NCI-H2171 treated with DMSO at 0.1 percent for 48 hours (cell line): ENCODE measurements at regions not wholly inside any gene's neighbourhood (a gene's known extent, or its start where the extent isn't known, plus 50 kb on each side); places are given as distances from the start of the nearest gene placed in this dataset.
"Not testable (repeated sequence)": the region's sequence is repeated elsewhere in the genome, so short reads cannot be mapped to it uniquely, and the experiment has no call there.

ENCODE experiments used
- DNase-seq: peaks from one replicate; lab custom pipeline; 2025; lab: John Stamatoyannopoulos, UW

- DNase-seq = not testable (repeated sequence)
These were observed 363.9 kb upstream of the NPAP1 start for GRCh38 chr15:24311692-24312091.

- DNase-seq = not testable (repeated sequence)
These were observed 359.2 kb upstream of the NPAP1 start for GRCh38 chr15:24316326-24316725.

DNA sequence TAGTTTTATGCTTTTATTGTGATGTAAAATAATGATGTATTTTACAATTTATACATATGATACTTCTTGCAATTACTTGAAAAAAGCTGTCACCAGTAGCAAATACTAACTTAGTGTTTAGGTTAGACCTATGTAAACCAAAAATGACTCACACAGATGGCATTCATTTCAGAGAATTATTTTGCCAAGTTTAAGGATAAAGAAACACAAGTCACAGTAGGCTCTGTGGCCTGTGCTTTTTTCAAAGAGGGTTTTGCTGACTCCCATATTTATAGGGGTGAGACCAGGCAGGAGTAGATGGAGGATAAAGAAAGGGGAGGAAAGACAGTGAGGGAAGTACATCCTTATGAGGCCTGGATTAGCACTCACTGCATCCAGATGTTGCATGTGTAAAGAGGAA lies 356.6 kb upstream of the NPAP1 start:
- no peak for DNase-seq

- DNase-seq = not testable (repeated sequence)
These were observed 351.5 kb upstream of the NPAP1 start for GRCh38 chr15:24324096-24324495.

DNA sequence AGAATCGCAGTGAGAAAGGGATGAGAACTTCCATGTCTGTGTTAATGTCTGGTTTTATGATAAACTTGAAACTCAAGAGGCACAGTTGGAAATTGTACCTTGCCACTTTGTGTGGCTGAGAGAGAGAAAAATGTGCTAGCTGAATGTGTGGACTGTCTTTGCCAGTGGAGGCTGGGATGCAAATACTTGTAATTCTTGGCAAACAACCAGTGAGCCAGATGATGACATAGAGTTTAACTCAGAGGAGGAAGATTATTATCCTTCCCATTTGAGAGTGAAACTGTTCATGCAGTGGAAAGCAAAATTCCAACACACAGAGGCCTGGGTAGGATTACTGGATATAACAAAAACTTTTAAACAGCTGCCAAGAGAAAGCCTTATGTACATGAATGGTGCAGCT lies 349.1 kb upstream of the NPAP1 start:
- not testable (repeated sequence) for DNase-seq

DNA sequence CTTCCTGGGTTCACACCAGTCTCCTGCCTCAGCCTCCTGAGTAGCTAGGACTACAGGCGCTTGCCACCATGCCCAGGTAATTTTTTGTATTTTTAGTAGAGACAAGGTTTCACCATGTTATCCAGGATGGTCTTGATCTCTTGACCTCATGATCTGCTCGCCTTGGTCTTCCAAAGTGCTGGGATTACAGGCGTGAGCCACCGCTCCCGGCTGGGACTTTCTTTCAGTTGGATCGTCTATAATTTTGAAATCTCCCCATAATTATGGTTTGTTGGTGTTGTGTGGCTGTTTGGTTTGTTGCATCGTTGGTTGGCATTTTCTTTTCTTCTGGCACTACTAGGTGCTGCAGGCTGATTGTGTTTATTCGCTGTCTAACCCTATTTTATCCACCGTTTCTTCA lies 343.6 kb upstream of the NPAP1 start:
- not testable (repeated sequence) for DNase-seq

DNA sequence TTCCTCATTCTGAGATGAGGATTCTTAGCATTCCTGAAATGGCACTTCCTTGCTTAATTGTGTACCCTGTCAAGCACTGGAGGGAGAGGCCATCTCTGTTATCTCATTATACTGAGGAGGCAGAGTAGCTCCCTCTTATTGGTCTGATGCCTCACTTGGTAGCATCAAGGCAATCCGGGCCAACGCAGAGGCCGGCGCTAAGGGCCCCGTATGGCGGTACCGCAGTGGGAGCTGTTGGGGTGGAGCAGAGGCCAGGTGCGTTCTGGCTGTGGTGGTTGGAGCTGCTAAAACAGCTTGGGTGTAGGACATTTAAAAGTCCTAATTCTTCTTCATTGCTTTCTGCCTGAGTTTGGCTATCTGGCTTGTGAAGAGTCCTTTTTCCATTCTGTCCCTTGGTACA lies 333.7 kb upstream of the NPAP1 start:
- DNase-seq = not testable (repeated sequence)

- DNase-seq = not testable (repeated sequence)
These were observed 322.8 kb upstream of the NPAP1 start for GRCh38 chr15:24352777-24353176.

DNA sequence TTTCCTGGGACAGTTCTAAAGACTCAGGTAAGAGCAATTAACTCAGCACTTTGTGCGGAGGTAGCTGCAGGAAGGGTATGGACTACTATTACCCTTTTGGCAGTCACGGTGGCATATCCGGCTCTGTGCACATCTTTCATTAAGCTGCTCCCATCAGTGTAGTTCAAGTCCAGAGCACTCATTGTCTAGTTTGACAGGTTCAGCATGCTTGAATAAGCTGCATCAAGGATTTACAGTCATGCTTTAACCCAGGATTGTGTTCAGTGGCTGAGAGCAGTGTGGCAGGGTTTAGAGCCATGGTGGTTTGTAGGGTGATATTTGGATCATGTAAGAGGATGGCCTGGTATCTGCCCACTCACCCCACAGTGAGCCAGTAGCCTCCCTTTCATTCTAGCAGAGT lies 294.5 kb upstream of the NPAP1 start:
- not testable (repeated sequence) for DNase-seq

DNA sequence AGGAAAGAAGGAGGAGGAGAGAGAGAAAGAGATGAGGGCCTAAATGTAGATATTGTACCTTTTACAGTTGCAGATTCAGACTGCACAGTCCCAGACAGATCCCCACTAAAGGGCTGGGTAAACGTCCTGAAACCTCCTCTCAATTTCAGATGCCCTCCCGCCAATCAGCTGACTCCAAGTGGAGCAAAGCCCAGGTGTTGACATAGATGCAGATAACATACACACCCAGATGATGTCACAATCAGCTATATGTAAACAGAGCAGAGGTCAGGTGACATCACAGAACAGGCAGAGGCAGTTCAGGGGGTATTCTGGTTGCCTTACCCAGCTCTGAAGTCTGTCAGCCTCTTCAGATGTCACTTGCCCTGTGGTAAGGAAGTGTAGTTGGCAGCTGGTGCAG lies 290.3 kb upstream of the NPAP1 start:
- DNase-seq = not testable (repeated sequence)

DNA sequence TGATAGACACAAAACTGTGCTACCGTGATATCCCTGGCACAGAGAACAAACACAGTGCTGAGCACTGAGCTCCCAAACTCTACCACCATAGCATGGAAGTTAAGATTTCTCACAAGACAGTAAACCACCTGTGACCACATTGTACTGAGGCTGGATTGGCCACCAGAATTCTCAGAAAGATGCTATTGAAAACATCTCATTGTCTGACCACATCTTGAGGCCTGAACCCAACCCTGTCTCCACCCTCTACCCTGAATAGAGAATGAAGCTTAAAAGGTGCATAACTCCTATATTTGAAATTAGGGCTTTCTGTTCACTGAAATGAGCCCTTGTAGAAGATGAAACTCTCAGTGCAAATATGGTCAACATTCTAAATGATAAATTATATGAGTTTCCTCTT lies 281.3 kb upstream of the NPAP1 start:
- no peak for DNase-seq

- not testable (repeated sequence) for DNase-seq
These were observed 262.9 kb upstream of the NPAP1 start for GRCh38 chr15:24412649-24413048.

GRCh38 chr15:24426286-24427054 lies 249.1 kb upstream of the NPAP1 start:
- not testable (repeated sequence) for DNase-seq

DNA sequence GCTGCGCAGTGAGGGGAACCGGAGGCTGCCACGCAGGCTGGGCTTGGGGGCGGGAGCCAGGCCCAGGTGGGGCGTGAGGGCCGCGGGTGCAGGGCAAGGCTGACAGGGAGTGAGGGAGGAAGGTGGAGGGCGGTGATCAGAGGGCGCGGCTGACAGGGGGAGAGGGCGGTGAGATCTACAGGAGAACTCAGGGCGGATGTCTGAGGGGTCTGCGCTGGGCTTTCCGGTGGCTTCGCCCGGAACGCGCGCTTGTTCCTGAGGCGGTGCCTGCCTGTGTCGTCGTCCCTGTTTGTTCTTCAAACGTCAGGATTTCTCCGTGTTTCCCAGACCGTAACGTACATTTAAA lies 248.5 kb upstream of the NPAP1 start:
- not testable (repeated sequence) for DNase-seq

DNA sequence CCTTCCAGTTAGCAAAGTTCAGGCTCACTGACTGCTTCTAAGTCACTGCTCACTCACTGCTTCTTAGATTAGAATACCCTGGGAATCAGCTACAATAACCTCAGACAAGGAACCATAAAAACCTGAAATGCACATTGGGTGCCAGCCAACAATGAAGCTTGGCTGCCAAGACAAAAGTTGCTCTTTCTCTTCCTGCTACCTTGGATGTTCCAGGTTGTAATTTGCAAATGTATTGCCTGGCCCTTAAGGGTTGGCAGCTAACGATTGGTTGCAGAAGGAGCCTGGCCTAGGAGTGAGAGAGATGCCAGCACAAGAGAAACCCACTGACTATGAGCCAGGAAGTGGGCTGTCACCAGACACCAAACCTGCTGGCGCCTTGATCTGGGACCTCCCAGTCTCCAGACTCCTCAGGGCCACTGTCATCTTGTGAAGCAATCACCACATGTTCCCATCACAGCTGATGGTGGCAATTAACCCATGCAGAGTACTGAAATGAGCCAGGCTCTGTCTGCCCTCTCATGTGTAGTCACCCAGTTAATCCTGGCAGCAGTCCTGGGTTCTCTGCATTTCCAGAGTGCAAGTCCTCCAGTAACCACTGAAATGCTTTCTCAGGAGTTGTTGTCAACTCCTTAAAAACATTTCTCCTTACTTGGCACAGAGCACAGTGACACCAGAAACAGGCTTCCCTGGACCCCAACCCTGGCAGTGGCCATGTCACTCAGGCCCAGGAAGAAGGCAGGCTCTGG lies 240.3 kb upstream of the NPAP1 start:
- DNase-seq = not testable (repeated sequence)

- DNase-seq = not testable (repeated sequence)
These were observed 238.3 kb upstream of the NPAP1 start for GRCh38 chr15:24437270-24437669.

DNA sequence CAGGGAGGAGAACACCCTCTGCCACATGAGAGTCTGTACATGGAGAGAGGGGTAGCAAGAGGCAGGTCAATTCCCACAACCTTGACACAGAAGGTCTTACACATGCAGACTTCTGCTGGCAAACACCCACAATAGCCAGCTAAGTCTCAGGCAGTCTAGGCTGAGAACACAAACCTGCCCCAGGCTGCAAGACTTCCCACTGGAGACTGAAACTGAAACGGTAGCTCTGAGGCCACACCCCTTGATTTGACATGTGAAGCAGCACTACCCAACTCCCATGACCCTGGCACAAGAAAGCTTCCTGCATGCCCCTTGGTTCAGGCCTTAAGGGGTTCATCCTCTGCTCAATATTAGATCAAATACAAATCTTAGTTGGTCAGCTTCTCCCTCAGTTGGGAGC lies 237.8 kb upstream of the NPAP1 start:
- not testable (repeated sequence) for DNase-seq

DNA sequence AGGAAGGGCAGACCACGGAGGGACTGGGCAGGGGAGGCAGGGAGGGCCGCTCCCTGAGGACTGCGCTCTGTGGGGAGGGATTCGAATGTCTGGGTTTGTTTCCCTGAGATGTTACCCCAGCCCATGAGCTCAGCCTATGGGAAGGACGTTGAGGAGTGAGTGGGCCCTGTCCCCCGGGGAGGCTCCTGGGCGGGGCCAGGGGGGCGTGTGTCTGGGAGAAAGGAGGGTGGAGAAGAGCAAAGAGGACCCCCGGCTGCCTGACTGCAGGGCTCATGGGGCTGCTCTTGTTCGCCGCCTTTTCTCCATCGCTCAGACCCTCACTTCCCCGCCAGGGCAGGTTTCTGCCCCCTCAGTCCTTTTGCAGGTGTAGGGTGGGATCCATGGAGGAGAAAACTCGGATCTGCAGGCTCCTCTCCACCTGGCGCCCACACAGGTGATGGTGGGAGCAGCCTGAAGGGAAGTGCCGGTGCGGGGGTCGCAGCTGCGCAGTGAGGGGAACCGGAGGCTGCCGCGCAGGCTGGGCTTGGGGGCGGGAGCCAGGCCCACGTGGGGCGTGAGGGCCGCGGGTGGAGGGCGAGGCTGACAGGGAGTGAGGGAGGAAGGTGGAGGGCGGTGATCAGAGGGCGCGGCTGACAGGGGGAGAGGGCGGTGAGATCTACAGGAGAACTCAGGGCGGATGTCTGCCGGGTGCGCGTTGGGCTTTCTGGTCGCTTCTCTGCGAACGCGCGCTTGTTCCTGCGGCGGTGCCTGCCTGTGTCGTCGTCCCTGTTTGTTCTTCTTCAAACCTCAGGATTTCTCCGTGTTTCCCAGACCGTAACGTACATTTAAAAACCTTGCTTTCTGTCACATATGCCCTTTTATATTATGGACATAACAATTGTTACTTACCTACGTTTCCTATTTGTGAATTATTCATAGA lies 198.2 kb upstream of the NPAP1 start:
- not testable (repeated sequence) for DNase-seq

GRCh38 chr15:24485885-24486567 lies 189.5 kb upstream of the NPAP1 start:
- DNase-seq = not testable (repeated sequence)

DNA sequence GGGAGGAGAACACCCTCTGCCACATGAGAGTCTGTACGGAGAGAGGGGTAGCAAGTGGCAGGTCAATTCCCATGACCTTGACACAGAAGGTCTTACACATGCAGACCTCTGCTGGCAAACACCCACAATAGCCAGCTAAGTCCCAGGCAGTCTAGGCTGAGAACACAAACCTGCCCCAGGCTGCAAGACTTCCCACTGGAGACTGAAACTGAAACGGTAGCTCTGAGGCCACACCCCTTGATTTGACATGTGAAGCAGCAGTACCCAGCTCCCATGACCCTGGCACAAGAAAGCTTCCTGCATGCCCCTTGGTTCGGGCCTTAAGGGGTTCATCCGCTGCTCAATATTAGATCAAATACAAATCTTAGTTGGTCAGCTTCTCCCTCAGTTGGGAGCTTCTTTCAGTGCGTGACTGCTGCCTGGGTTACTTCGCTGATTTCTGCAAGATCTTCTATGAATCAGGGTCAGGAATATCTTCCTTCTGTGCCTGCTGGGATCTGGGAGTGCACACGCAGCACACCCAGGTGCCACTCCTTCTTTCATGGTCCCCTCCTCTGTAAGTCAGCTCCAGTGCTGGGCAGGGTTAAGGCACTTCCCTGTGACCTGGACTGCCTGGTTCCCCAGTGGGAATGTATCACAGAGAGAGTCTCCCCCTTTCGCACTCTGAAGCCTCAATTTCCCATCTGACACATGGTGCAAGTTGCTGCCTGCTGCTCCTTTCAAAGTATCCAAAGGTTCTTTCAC lies 187.2 kb upstream of the NPAP1 start:
- not testable (repeated sequence) for DNase-seq

DNA sequence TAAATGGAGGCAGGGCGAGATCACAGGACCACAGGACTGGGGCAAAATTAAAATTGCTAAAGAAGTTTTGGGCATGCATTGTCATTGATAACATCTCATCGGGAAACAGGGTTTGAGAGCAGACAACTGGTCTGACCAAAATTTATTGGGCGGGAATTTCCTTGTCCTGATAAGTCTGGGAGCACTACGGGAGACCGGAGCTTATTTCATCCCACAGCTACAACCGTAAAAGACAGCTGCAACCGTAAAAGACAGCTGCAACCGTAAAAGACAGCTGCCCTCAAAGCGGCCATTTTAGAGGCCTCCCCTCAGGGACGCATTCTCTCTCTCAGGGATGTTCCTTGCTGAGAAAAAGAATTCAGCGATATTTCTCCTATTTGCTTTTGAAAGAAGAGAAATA lies 170.4 kb upstream of the NPAP1 start:
- not testable (repeated sequence) for DNase-seq
